Psoas muscle (tissue), 7 donors: ENCODE measurements at regions not wholly inside any gene's neighbourhood (a gene's known extent, or its start where the extent isn't known, plus 50 kb on each side); places are given as distances from the start of the nearest gene placed in this dataset.
"Not testable (repeated sequence)": the region's sequence is repeated elsewhere in the genome, so short reads cannot be mapped to it uniquely, and the experiment has no call there.

Experiments used
- ATAC-seq, 4 donors: fragments of 200-7000 bp; cut with Tn5 transposase; one replicate each; pipeline ENCODE4 v1.9.1; 2020; ENCODE audit warnings: moderate library complexity in 3 of 4, mild to moderate bottlenecking in 2 of 4
- DNase-seq, 2 donors: peaks; one replicate each; pipeline ENCODE4 v3.0.0-alpha.2; 2020
- H3K27ac ChIP-seq: fragments of 200-600 bp; one replicate; pipeline ENCODE4 v1.8.0; 2022
- H3K27me3 ChIP-seq, 3 donors: fragments of 200-600 bp in 1 of 3; one replicate each; pipeline versions ENCODE4 v1.6.1 to v1.8.0; 2013 to 2022; ENCODE audit warnings: low read length in 2 of 3, mild to moderate bottlenecking in 2 of 3, moderate library complexity in 1 of 3; ENCODE audit not compliant: insufficient read depth in 3 of 3
- H3K36me3 ChIP-seq, 2 donors: fragments of 200-600 bp in 1 of 2; one replicate each; pipeline versions ENCODE4 v1.6.1 to v1.8.0; 2013 to 2022; ENCODE audit warnings: low read depth in 1 of 2, mild to moderate bottlenecking in 1 of 2, moderate library complexity in 1 of 2; ENCODE audit not compliant: insufficient read depth in 1 of 2
- H3K4me1 ChIP-seq: fragments of 200-600 bp; one replicate; pipeline ENCODE4 v1.8.0; 2022
- H3K4me3 ChIP-seq: fragments of 200-600 bp; one replicate; pipeline ENCODE4 v1.8.0; 2022; ENCODE audit warnings: mild to moderate bottlenecking
- H3K9me3 ChIP-seq: fragments of 200-600 bp; one replicate; pipeline ENCODE4 v1.8.0; 2022
- CTCF ChIP-seq: fragments of 200-600 bp; IDR thresholded peaks from one replicate; pipeline ENCODE4 v1.8.0; 2022; ENCODE audit warnings: antibody characterized with exemption
- WGBS, 3 donors: extraction: QIAGEN DNeasy Blood & Tissue Kit; methylation state at CpG; one replicate each; pipeline versions ENCODE4 v1.1.6 to v1.1.7; 2013; 5-methylcytosine and 5-hydroxymethylcytosine counted together
- intact Hi-C, 2 donors: fragments of 100-400 bp; cut with DNase I; formaldehyde crosslinking; loops; one replicate each; pipeline versions ENCODE4 v1.11.0 to v1.14.2; 2022
- donor health status: healthy with polysubstance abuse.
- donor health status: DM: no; HTN: no; CAD: no; lungs with moderate emphysema.
- donor health status: Bipolar disorder and iron deficiency.
- donor health status: healthy.
- donor health status: DM: yes; HTN: yes; CAD: no.
- donor health status: DM: no; HTN: no; CAD: no.
- donor health status: DM: yes; HTN: yes; CAD: no.

DNA sequence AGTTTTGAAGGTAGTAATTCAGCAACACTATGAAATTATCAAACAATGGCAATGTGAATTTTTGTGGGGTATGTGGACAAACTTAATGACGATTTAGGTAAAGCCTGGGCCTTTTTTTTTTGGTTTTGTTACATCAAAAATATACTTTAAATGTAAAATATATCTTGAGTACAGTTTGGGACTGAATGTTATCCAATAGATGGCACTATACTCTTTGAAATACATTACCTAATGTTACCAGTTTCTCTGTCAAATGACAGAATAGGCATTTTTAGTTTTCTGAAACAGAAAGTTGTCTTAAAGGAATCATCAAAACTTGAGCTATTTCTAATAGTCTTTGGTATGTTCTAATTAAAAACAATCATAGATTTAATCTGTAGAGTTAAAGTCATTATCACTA is 1651.9 kb downstream of the C4orf33 start:
- ATAC-seq: no peak
- no peaks in the 10 kb centered on the region for H3K4me1 ChIP-seq
- H3K27ac ChIP-seq: no peak overlapping the region
- no peaks in the 10 kb centered on the region for H3K36me3 ChIP-seq
- DNase-seq: no peak
- no peak overlapping the region for H3K4me3 ChIP-seq
- intact Hi-C loops: no loop called here
- H3K9me3 ChIP-seq: no peaks in the 10 kb centered on the region
- 11 to 23% (median 16%) methylated on average over 1 of the region's 1 CpG for WGBS, 3 donors
- no peak for TF ChIP-seq CTCF
- no peaks in the 10 kb centered on the region for H3K27me3 ChIP-seq

- WGBS, 3 donors: 88 to 93% (median 90%) methylated on average over 2 of the region's 2 CpGs
- Histone ChIP-seq H3K4me1 (no peaks in the 10 kb centered on the region), H3K27me3 (no peaks in the 10 kb centered on the region), H3K9me3 (no peaks in the 10 kb centered on the region), H3K4me3 (no peak overlapping the region), H3K27ac (no peak overlapping the region), H3K36me3 (no peaks in the 10 kb centered on the region)
- TF ChIP-seq CTCF: no peak
- ATAC-seq: no peak
- DNase-seq: no peak
- intact Hi-C loops: no loop called here
Observed at GRCh38 chr4:130753926-130754325, 1658.0 kb downstream of the C4orf33 start.

DNA sequence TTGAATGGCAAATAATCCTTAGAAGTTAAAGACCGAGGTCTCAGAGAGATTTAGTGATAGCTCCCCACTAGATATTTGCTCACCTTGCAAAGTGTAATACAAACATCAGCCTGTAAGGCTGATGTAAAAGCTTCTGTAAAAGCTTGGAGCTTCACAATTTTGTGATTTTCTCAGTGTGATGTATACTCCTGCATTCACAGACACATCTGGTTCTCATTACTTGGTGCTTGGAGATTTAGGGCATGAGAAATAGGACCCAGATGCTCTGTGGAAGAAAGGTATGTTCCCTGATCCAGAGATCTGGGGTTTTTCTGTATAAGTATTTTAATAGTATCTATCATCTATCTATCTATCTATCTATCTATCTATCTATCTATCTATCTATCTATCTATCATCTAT is 1664.3 kb downstream of the C4orf33 start:
- DNase-seq: no peak
- no peaks in the 10 kb centered on the region for H3K9me3 ChIP-seq
- H3K4me1 ChIP-seq: no peaks in the 10 kb centered on the region
- H3K27me3 ChIP-seq: no peaks in the 10 kb centered on the region
- intact Hi-C loops: no loop called here
- H3K4me3 ChIP-seq: no peak overlapping the region
- 20 to 34% (median 23%) methylated on average over 1 of the region's 1 CpG for WGBS, 3 donors
- no peaks in the 10 kb centered on the region for H3K36me3 ChIP-seq
- no peak for ATAC-seq
- no peak overlapping the region for H3K27ac ChIP-seq
- no peak for TF ChIP-seq CTCF

DNA sequence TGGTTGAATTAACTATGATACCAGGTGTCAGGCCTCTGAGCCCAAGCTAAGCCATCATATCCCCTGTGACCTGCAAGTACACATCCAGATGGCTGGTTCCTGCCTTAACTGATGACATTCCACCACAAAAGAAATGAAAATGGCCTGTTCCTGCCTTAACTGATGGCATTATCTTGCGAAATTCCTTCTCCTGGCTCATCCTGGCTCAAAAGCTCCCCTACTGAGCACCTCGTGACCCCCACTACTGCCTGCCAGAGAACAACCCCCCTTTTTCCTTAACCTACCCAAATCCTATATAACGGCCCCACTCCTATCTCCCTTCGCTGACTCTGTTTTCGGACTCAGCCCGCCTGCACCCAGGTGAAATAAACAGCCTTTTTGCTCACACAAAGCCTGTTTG is 1671.4 kb downstream of the C4orf33 start:
- DNase-seq, H3K27ac ChIP-seq, H3K36me3 ChIP-seq, intact Hi-C loops, H3K4me3 ChIP-seq, H3K9me3 ChIP-seq, H3K4me1 ChIP-seq, H3K27me3 ChIP-seq, ATAC-seq: not testable (repeated sequence)
- 80 to 84% (median 84%) methylated on average over 6 of the region's 6 CpGs for WGBS, 3 donors

GRCh38 chr4:130772966-130773365 is 1677.0 kb downstream of the C4orf33 start:
- DNase-seq, H3K27ac ChIP-seq, intact Hi-C loops, ATAC-seq, H3K36me3 ChIP-seq, H3K4me3 ChIP-seq, H3K4me1 ChIP-seq, H3K9me3 ChIP-seq, H3K27me3 ChIP-seq: not testable (repeated sequence)
- 82 to 95% (median 93%) methylated on average over 3 of the region's 3 CpGs for WGBS, 3 donors

DNA sequence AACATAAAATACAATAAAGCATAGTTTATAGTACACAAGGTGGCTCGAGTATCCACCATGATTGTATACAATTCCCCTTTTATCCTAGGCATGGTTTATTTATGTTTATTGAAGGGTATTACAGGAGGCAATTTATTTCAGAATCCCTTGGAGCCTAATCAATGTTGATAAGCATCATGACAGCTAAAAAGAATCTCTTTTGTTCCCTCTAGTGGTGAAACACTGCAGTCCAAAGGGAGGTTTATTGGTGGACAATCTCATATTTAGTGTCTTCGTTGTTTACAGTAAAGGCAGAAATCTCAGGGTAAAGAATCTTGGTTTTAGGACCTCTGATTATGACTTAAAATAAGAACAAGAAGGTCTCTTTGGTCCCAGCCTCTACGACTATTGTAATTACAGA is 1712.5 kb downstream of the C4orf33 start:
- no peak for ATAC-seq
- 55 to 66% (median 64%) methylated on average over 3 of the region's 3 CpGs for WGBS, 3 donors
- Histone ChIP-seq H3K4me3 (no peak overlapping the region), H3K9me3 (no peaks in the 10 kb centered on the region), H3K36me3 (no peaks in the 10 kb centered on the region), H3K27me3 (no peaks in the 10 kb centered on the region), H3K27ac (no peak overlapping the region), H3K4me1 (no peaks in the 10 kb centered on the region)
- intact Hi-C loops: no loop called here
- DNase-seq: no peak
- no peak for TF ChIP-seq CTCF
